ENCODE measurements at regions not wholly inside any gene's neighbourhood (a gene's known extent, or its start where the extent isn't known, plus 50 kb on each side); places are given as distances from the start of the nearest gene placed in this dataset.

GRCh38 chr5:155728857-155729683, 597.9 kb upstream of the SGCD start:
- DNase-seq (ENCODE audit: low read depth), result no peak

GRCh38 chr5:155729684-155730059, 597.3 kb upstream of the SGCD start:
- no peak for DNase-seq (ENCODE audit: low read depth)
- TF ChIP-seq CTCF (conservative IDR thresholded peaks at IDR 0.05; ENCODE audit: low read depth, low read length), result no peak
- no peak overlapping the region for H3K4me3 ChIP-seq (ENCODE audit: low read depth, low read length)

More at GRCh38 chr5:155728857-155729683, 597.9 kb upstream of the SGCD start:
- TF ChIP-seq CTCF (conservative IDR thresholded peaks at IDR 0.05; ENCODE audit: low read depth, low read length), result no peak
- H3K4me3 ChIP-seq (ENCODE audit: low read depth, low read length), result no peak overlapping the region

GRCh38 chr5:155732587-155733376, 594.2 kb upstream of the SGCD start:
- no peak for DNase-seq (ENCODE audit: low read depth)
- no peak for TF ChIP-seq CTCF (conservative IDR thresholded peaks at IDR 0.05; ENCODE audit: low read depth, low read length)
- no peak overlapping the region for H3K4me3 ChIP-seq (ENCODE audit: low read depth, low read length)

GRCh38 chr5:155733935-155734334, 593.0 kb upstream of the SGCD start:
- DNase-seq (ENCODE audit: low read depth), result no peak
- H3K4me3 ChIP-seq (ENCODE audit: low read depth, low read length), result no peak overlapping the region
- TF ChIP-seq CTCF (conservative IDR thresholded peaks at IDR 0.05; ENCODE audit: low read depth, low read length), result no peak

GRCh38 chr5:155735388-155735787, 591.6 kb upstream of the SGCD start:
- no peak for TF ChIP-seq CTCF (conservative IDR thresholded peaks at IDR 0.05; ENCODE audit: low read depth, low read length)
- H3K4me3 ChIP-seq (ENCODE audit: low read depth, low read length), result no peak overlapping the region
- DNase-seq (ENCODE audit: low read depth), result no peak

GRCh38 chr5:155738616-155739015, 588.3 kb upstream of the SGCD start:
- no peak for DNase-seq (ENCODE audit: low read depth)
- H3K4me3 ChIP-seq (ENCODE audit: low read depth, low read length), result no peak overlapping the region
- no peak for TF ChIP-seq CTCF (conservative IDR thresholded peaks at IDR 0.05; ENCODE audit: low read depth, low read length)

Data from choroid plexus epithelial cell (primary cell).